Mammary epithelial cell (primary cell): ENCODE measurements at regions not wholly inside any gene's neighbourhood (a gene's known extent, or its start where the extent isn't known, plus 50 kb on each side); places are given as distances from the start of the nearest gene placed in this dataset.

Experiments used
- CTCF ChIP-seq, 2 donors: IDR thresholded peaks in 1 of 2; conservative IDR thresholded peaks in 1 of 2; 2 replicates each; pipeline ENCODE4 v1.5.1; 2011 to 2012; ENCODE audit warnings: inconsistent platforms in 2 of 2, low read length in 2 of 2, mild to moderate bottlenecking in 2 of 2, control low read depth in 1 of 2, low read depth in 1 of 2; ENCODE audit not compliant: insufficient read depth in 1 of 2; ENCODE audit errors: extremely low read depth in 1 of 2
- EZH2 ChIP-seq: IDR thresholded peaks from 2 replicates; pipeline ENCODE4 v1.6.1; 2012; ENCODE audit warnings: low read length, inconsistent platforms, borderline replicate concordance

GRCh38 chr7:97317575-97317974, 200.1 kb downstream of the SDHAF3 start:
- TF ChIP-seq CTCF (conservative IDR thresholded peaks at IDR 0.05 in 1 of 2, IDR thresholded peaks at IDR 0.05 in 1 of 2; ENCODE audit: extremely low read depth in 1 of 2, insufficient read depth in 1 of 2, low read depth in 1 of 2, low read length in 2 of 2) (no peak), EZH2 (no peak)
